ENCODE measurements at regions not wholly inside any gene's neighbourhood (a gene's known extent, or its start where the extent isn't known, plus 50 kb on each side); places are given as distances from the start of the nearest gene placed in this dataset.

DNA sequence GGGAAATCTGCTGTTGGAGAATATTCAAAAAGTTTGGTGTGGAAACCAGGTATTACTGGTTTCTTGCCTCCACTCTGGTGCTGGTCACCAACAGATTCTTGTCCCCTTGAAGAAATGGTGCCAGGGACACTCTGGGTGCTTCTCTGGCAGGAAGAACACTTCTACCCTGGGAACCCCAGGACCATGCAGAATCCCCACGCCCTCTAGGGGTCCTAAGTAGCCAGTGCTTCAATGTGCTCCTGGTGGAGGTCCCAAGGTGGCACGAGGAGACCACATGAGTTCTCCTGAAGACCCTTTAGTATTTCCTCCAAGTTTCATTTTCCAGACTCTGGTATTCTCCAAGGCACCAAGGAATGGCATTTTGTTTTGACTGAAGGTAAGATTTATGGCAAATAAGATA, 380.6 kb downstream of the TSN start:
- Histone ChIP-seq H3K79me2 (ENCODE audit: control insufficient read depth, low read length) (no peaks in the 10 kb centered on the region), H3K4me1 (ENCODE audit: control insufficient read depth, low read length) (no peaks in the 10 kb centered on the region), H3K9me3 (ENCODE audit: control insufficient read depth, insufficient read depth, low read length) (no peaks in the 10 kb centered on the region), H3K27ac (ENCODE audit: low read depth, low read length) (no peak overlapping the region), H3F3A (ENCODE audit: control insufficient read depth, insufficient read depth) (no peaks in the 10 kb centered on the region), H3K36me3 (ENCODE audit: control insufficient read depth, low read length) (no peaks in the 10 kb centered on the region), H3K4me2 (ENCODE audit: low read length) (no peak overlapping the region), H3K27me3 (ENCODE audit: control insufficient read depth, low read length) (no peaks in the 10 kb centered on the region), H3K9me2 (replicated peaks; ENCODE audit: control insufficient read depth, low read length) (no peaks in the 10 kb centered on the region), H4K20me1 (ENCODE audit: control insufficient read depth, insufficient read depth, low read depth, low read length) (no peaks in the 10 kb centered on the region), H3K4me3 (ENCODE audit: low read length) (no peak overlapping the region)
- TF ChIP-seq EZH2phosphoT487 (IDR thresholded peaks at IDR 0.05; ENCODE audit: borderline replicate concordance, low read length): no peak
- TF ChIP-seq, protein P1, sequence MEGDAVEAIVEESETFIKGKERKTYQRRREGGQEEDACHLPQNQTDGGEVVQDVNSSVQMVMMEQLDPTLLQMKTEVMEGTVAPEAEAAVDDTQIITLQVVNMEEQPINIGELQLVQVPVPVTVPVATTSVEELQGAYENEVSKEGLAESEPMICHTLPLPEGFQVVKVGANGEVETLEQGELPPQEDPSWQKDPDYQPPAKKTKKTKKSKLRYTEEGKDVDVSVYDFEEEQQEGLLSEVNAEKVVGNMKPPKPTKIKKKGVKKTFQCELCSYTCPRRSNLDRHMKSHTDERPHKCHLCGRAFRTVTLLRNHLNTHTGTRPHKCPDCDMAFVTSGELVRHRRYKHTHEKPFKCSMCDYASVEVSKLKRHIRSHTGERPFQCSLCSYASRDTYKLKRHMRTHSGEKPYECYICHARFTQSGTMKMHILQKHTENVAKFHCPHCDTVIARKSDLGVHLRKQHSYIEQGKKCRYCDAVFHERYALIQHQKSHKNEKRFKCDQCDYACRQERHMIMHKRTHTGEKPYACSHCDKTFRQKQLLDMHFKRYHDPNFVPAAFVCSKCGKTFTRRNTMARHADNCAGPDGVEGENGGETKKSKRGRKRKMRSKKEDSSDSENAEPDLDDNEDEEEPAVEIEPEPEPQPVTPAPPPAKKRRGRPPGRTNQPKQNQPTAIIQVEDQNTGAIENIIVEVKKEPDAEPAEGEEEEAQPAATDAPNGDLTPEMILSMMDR (IDR thresholded peaks at IDR 0.05; ENCODE audit: low read depth, low read length, poor library complexity, severe bottlenecking): peak; percentile 87

DNA sequence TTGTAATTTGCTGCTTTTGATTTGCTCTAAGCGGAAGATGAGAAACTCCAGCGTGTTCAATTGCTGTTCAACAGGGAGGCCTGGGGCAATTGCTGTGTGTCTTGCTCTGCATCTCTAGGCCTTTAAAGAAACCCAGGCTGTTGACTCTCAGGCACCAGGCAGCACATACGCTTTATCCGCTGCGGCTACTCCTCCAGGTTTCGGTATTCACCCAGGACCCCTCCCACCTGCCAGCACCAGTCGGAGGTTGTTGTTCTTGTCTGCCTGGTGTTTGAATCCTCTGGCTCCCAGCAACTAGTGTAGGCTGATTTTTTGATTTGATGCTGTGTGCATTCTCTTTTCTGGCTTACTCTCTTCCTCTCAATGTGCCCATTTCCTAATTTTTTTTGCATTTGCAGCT, 383.1 kb downstream of the TSN start:
- Histone ChIP-seq H3K27ac (ENCODE audit: low read depth, low read length) (no peak overlapping the region), H3K36me3 (ENCODE audit: control insufficient read depth, low read length) (no peaks in the 10 kb centered on the region), H3K79me2 (ENCODE audit: control insufficient read depth, low read length) (no peaks in the 10 kb centered on the region), H3F3A (ENCODE audit: control insufficient read depth, insufficient read depth) (no peaks in the 10 kb centered on the region), H3K27me3 (ENCODE audit: control insufficient read depth, low read length) (no peaks in the 10 kb centered on the region), H3K9me3 (ENCODE audit: control insufficient read depth, insufficient read depth, low read length) (no peaks in the 10 kb centered on the region), H3K4me3 (ENCODE audit: low read length) (no peak overlapping the region), H3K9me2 (replicated peaks; ENCODE audit: control insufficient read depth, low read length) (no peaks in the 10 kb centered on the region), H3K4me2 (ENCODE audit: low read length) (no peak overlapping the region), H4K20me1 (ENCODE audit: control insufficient read depth, insufficient read depth, low read depth, low read length) (no peaks in the 10 kb centered on the region), H3K4me1 (ENCODE audit: control insufficient read depth, low read length) (no peaks in the 10 kb centered on the region)
- no peak for TF ChIP-seq EZH2phosphoT487 (IDR thresholded peaks at IDR 0.05; ENCODE audit: borderline replicate concordance, low read length)
- TF ChIP-seq, protein P1 (IDR thresholded peaks at IDR 0.05; ENCODE audit: low read depth, low read length, poor library complexity, severe bottlenecking): no peak

DNA sequence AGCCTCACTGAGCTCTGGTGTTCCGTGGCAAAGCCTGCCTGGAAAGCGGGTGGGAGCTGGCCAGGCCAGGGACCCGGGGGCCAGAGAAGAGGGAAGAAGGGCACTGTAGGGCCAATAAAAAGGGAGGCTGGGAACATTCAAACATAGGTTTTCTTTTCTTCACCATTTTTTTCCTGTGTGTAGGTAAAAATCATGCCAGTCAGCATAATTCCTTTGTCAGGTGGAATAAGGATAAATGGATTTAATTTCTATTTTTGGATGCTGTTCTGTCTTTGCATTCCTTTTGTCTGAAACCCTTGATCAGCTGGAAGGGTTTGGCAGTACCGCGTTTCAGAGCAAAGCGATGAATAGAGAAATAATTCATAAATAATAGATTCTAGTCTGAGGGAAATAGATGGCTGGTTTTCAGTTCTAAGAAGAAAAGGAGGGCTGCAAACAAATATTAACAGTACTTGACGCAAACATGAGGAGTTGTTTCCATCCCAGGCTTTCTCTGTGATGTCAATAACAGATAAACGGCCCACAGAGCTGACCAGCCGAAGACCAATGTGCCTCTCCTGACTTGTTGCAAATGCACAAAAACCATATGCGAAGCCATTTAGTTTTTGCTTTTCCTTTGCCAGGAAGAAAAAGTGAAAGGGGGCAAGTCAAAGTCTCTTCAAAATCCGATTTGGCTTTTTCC, 384.4 kb downstream of the TSN start:
- Histone ChIP-seq H3K9me3 (ENCODE audit: control insufficient read depth, insufficient read depth, low read length) (no peaks in the 10 kb centered on the region), H3K4me3 (ENCODE audit: low read length) (no peak overlapping the region), H3F3A (ENCODE audit: control insufficient read depth, insufficient read depth) (no peaks in the 10 kb centered on the region), H3K36me3 (ENCODE audit: control insufficient read depth, low read length) (no peaks in the 10 kb centered on the region), H3K4me2 (ENCODE audit: low read length) (no peak overlapping the region), H3K4me1 (ENCODE audit: control insufficient read depth, low read length) (no peaks in the 10 kb centered on the region), H3K79me2 (ENCODE audit: control insufficient read depth, low read length) (no peaks in the 10 kb centered on the region), H3K27ac (ENCODE audit: low read depth, low read length) (no peak overlapping the region), H3K9me2 (replicated peaks; ENCODE audit: control insufficient read depth, low read length) (no peaks in the 10 kb centered on the region), H3K27me3 (ENCODE audit: control insufficient read depth, low read length) (no peaks in the 10 kb centered on the region), H4K20me1 (ENCODE audit: control insufficient read depth, insufficient read depth, low read depth, low read length) (no peaks in the 10 kb centered on the region)
- TF ChIP-seq, protein P1 (IDR thresholded peaks at IDR 0.05; ENCODE audit: low read depth, low read length, poor library complexity, severe bottlenecking): no peak
- TF ChIP-seq EZH2phosphoT487 (IDR thresholded peaks at IDR 0.05; ENCODE audit: borderline replicate concordance, low read length): no peak
